NCI-H526 (cell line): ENCODE measurements at regions not wholly inside any gene's neighbourhood (a gene's known extent, or its start where the extent isn't known, plus 50 kb on each side); places are given as distances from the start of the nearest gene placed in this dataset.

Experiments
- DNase-seq, 2 experiments: peaks; one replicate each; lab custom pipeline; 2025; lab: John Stamatoyannopoulos, UW

- DNase-seq = no peak
Observed at GRCh38 chr7:41346878-41347277, 356.0 kb downstream of the INHBA start.

GRCh38 chr7:41339913-41340676 is 362.8 kb downstream of the INHBA start:
- DNase-seq = no peak

GRCh38 chr7:41336981-41337380 is 365.9 kb downstream of the INHBA start:
- DNase-seq = no peak

GRCh38 chr7:41336455-41336952 is 366.4 kb downstream of the INHBA start:
- no peak for DNase-seq

GRCh38 chr7:41334071-41334862 is 368.6 kb downstream of the INHBA start:
- DNase-seq = no peak

GRCh38 chr7:41333511-41333910 is 369.4 kb downstream of the INHBA start:
- no peak for DNase-seq

- DNase-seq = no peak
Observed at GRCh38 chr7:41331194-41331593, 371.7 kb downstream of the INHBA start.

GRCh38 chr7:41328544-41328943 is 374.3 kb downstream of the INHBA start:
- DNase-seq = no peak

- no peak for DNase-seq
Observed at GRCh38 chr7:41328131-41328530, 374.8 kb downstream of the INHBA start.

- DNase-seq = no peak
Observed at GRCh38 chr7:41326616-41327015, 376.3 kb downstream of the INHBA start.

GRCh38 chr7:41323806-41324205 is 379.1 kb downstream of the INHBA start:
- DNase-seq = no peak

- no peak for DNase-seq
Observed at GRCh38 chr7:41319581-41319980, 383.3 kb downstream of the INHBA start.

- no peak for DNase-seq
Observed at GRCh38 chr7:41316410-41316809, 386.5 kb downstream of the INHBA start.

- no peak for DNase-seq
Observed at GRCh38 chr7:41315764-41316163, 387.1 kb downstream of the INHBA start.

- DNase-seq = no peak
Observed at GRCh38 chr7:41313171-41313570, 389.7 kb downstream of the INHBA start.

- peak; percentile 50 to 67 for DNase-seq
Observed at GRCh38 chr7:41312235-41312634, 390.7 kb downstream of the INHBA start.

- peak in 1 of 2 experiments; percentile 16 for DNase-seq
Observed at GRCh38 chr7:41311301-41311700, 391.6 kb downstream of the INHBA start.

GRCh38 chr7:41306486-41306885 is 396.4 kb downstream of the INHBA start:
- DNase-seq = no peak

- DNase-seq = no peak
Observed at GRCh38 chr7:41305001-41305400, 397.9 kb downstream of the INHBA start.

GRCh38 chr7:41303709-41304108 is 399.2 kb downstream of the INHBA start:
- no peak for DNase-seq

GRCh38 chr7:41298409-41298808 is 404.5 kb downstream of the INHBA start:
- DNase-seq = no peak

GRCh38 chr7:41297166-41297565 is 405.7 kb downstream of the INHBA start:
- no peak for DNase-seq

- DNase-seq = no peak
Observed at GRCh38 chr7:41295455-41295815, 407.5 kb downstream of the INHBA start.
